ENCODE measurements at regions not wholly inside any gene's neighbourhood (a gene's known extent, or its start where the extent isn't known, plus 50 kb on each side); places are given as distances from the start of the nearest gene placed in this dataset.

DNA sequence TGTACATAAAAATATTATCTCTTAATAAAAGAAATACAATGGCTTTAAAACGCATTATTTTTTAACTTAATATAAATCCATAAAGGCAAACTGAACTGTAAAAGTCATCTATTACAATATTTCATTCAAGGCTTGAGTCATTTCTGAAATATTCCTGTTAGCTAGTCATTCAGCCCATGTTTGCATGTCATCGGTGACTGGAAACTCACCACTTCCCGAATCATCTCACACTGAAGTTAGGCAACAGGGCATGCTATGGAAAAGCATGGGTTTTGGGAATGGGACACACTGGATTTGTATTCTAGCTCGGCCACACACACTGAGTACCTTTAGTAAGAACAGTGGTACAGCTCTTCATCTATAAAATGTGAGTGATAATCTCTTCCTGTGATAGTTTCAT lies 691.1 kb upstream of the C9orf72 start:
- no peaks in the 10 kb centered on the region for H3K36me3 ChIP-seq (ENCODE audit: control insufficient read depth in 2 of 2, extremely low read depth in 1 of 2, insufficient read depth in 2 of 2, low read length in 2 of 2)
- no peaks in the 10 kb centered on the region for H3K27me3 ChIP-seq (ENCODE audit: control insufficient read depth in 2 of 2, insufficient read depth in 2 of 2, low read length in 2 of 2)
- dilution Hi-C loops (cut with MboI; ENCODE audit: extremely low pct_ligation_motif_present, low sequenced_read_pairs), result no loop called here
- H3K4me3 ChIP-seq (replicated peaks in 1 of 3; ENCODE audit: insufficient read depth in 1 of 3, low read depth in 1 of 3, low read length in 3 of 3), result no peak overlapping the region
- no peaks in the 10 kb centered on the region for H3K9me3 ChIP-seq (replicated peaks; ENCODE audit: control insufficient read depth, insufficient read depth, low read length)
- DNase-seq (ENCODE audit: low read depth, low spot score) (no peak), FAIRE-seq (no peak)
- no peak overlapping the region for H3K4me2 ChIP-seq (ENCODE audit: insufficient read depth, low read length)
- H3K9ac ChIP-seq (replicated peaks; ENCODE audit: extremely low read depth, insufficient read depth, low read length), result no peak overlapping the region
- H2AFZ ChIP-seq (ENCODE audit: low read depth, low read length), result no peak overlapping the region
- H3K9me1 ChIP-seq (replicated peaks; ENCODE audit: control insufficient read depth, extremely low read depth, insufficient read depth, low read length), result no peaks in the 10 kb centered on the region
- intact Hi-C loops (cut with micrococcal nuclease), result no loop called here
- H3K79me2 ChIP-seq (ENCODE audit: control insufficient read depth, insufficient read depth, low read length), result no peaks in the 10 kb centered on the region
- BruUV-seq (replicated peaks), result no TSS peak
- no peaks in the 10 kb centered on the region for H3K4me1 ChIP-seq (ENCODE audit: control insufficient read depth, extremely low read depth, insufficient read depth, low read length)
- no peaks in the 10 kb centered on the region for H4K20me1 ChIP-seq (replicated peaks; ENCODE audit: control insufficient read depth, extremely low read depth, insufficient read depth, low read length)
- POLR2A ChIA-PET, result interaction anchor here (0.6 kb wide), 1 partner anchor 1893 kb away, joined by 3 read pairs; no protein-coding TSS in a partner anchor
- H3K27ac ChIP-seq (ENCODE audit: insufficient read depth, low read depth, low read length), result no peak overlapping the region
- CTCF ChIA-PET, result interaction anchor here (0.5 kb wide), 1 partner anchor 601 kb away, joined by 3 read pairs; no protein-coding TSS in a partner anchor
- TF ChIP-seq POLR2A (IDR thresholded peaks at IDR 0.05; ENCODE audit: low read depth, low read length) (no peak), FOS (IDR thresholded peaks at IDR 0.05; ENCODE audit: borderline replicate concordance, insufficient read depth, low read length) (no peak), EZH2 (IDR thresholded peaks at IDR 0.05; ENCODE audit: borderline replicate concordance, low read depth, low read length, severe bottlenecking) (no peak), POLR2AphosphoS5 (IDR thresholded peaks at IDR 0.05; ENCODE audit: insufficient read depth, low read depth, low read length) (no peak), JUN (IDR thresholded peaks at IDR 0.05; ENCODE audit: borderline replicate concordance, insufficient read depth, insufficient read length, low read depth) (no peak), GATA2 (IDR thresholded peaks at IDR 0.05; ENCODE audit: insufficient read depth, insufficient read length, low read depth, low read length) (no peak), MYC (IDR thresholded peaks at IDR 0.05; ENCODE audit: low read depth, low read length) (no peak)
- TF ChIP-seq, protein P1, sequence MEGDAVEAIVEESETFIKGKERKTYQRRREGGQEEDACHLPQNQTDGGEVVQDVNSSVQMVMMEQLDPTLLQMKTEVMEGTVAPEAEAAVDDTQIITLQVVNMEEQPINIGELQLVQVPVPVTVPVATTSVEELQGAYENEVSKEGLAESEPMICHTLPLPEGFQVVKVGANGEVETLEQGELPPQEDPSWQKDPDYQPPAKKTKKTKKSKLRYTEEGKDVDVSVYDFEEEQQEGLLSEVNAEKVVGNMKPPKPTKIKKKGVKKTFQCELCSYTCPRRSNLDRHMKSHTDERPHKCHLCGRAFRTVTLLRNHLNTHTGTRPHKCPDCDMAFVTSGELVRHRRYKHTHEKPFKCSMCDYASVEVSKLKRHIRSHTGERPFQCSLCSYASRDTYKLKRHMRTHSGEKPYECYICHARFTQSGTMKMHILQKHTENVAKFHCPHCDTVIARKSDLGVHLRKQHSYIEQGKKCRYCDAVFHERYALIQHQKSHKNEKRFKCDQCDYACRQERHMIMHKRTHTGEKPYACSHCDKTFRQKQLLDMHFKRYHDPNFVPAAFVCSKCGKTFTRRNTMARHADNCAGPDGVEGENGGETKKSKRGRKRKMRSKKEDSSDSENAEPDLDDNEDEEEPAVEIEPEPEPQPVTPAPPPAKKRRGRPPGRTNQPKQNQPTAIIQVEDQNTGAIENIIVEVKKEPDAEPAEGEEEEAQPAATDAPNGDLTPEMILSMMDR (IDR thresholded peaks at IDR 0.05; ENCODE audit: extremely low read depth in 1 of 2, insufficient read depth in 1 of 2, low read depth in 1 of 2, low read length in 2 of 2), result no peak
- TF ChIP-seq, protein P2, sequence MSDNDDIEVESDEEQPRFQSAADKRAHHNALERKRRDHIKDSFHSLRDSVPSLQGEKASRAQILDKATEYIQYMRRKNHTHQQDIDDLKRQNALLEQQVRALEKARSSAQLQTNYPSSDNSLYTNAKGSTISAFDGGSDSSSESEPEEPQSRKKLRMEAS (IDR thresholded peaks at IDR 0.05; ENCODE audit: insufficient read depth, insufficient read length), result no peak
